GM21737 (cell line): ENCODE measurements at regions not wholly inside any gene's neighbourhood (a gene's known extent, or its start where the extent isn't known, plus 50 kb on each side); places are given as distances from the start of the nearest gene placed in this dataset.
"Not testable (repeated sequence)": the region's sequence is repeated elsewhere in the genome, so short reads cannot be mapped to it uniquely, and the experiment has no call there.

Experiments
- ATAC-seq: cut with Tn5 transposase; IDR thresholded peaks from one replicate; pipeline ENCODE4 v1.9.1; 2021; ENCODE audit warnings: mild to moderate bottlenecking, moderate library complexity; ENCODE audit not compliant: unreplicated experiment

- no peak for ATAC-seq
These were observed 241.8 kb upstream of the USP24 start for GRCh38 chr1:55456971-55457370.

DNA sequence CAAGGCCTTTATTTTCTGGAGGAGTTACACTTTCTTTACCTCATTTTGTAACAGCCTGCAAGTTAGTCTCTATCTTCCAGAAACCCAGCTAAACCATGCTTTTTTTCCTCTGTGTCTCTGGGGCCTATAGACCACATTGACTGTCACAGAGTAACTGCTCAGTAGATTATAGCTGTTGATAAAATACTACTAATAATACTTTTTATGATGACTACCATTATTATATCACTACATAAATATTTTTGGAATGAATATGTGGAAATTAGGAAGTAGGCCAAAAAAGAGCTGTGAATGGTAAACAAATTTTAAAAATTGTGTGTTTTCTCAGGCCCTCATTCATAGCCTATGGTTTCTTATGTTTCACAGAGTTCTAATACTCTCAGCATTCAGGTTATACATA, 233.1 kb upstream of the USP24 start:
- ATAC-seq, result no peak

DNA sequence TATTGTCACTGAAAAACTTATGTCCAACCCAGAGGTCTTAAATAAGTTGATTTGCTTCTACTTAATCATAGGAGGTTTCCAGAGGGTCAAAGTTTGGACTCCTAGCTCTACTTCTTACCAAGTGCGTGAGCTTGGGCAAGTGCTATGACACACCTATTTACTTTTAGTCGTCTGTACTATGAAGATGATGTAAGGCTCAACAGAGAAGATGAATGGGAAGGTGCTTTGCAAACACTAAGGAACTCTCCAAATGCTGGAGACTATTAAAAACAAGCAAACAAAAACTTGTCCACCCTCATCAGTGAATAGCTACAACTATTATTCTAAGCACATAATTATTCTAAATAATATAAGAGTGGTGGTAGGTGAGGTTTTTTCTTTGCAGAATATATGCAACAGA, 232.3 kb upstream of the USP24 start:
- ATAC-seq, result no peak

- no peak for ATAC-seq
These were observed 231.2 kb upstream of the USP24 start for GRCh38 chr1:55446351-55446750.

GRCh38 chr1:55445416-55445815, 230.3 kb upstream of the USP24 start:
- ATAC-seq, result no peak

- no peak for ATAC-seq
These were observed 229.5 kb upstream of the USP24 start for GRCh38 chr1:55444667-55445066.

DNA sequence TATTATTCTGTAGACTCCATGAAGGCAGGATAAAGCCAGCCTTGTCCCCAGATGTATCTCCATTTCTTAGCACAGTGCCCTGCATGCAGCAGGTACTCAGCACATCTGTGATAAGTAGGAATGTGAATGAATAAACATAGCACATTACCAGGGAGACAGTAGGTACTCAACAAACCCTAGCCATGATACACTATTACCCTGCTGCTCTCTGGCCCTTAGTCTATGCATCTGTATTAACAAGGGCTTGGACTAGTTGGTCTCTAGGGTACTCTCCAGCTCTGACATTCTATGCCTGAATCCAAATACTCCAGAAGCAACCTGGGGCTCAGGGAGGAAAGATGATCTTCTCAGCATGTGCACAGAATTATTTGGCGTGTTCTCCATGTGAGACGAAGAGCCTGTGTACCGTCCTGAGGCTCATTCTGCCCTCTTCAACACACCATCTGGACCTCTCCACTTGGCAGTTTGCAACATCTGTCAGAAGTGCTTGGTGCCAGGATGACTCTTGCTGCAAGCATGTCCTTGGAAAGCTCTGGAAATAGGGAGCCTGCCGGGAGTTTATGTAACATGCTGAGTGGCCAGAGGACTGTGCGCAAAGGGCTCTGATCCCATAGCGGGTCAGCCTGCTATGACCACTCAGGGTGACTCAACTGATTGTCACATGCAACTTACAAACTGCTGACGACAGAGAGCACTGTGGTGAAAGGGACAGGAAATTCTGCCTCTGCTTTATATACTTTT, 228.2 kb upstream of the USP24 start:
- no peak for ATAC-seq

DNA sequence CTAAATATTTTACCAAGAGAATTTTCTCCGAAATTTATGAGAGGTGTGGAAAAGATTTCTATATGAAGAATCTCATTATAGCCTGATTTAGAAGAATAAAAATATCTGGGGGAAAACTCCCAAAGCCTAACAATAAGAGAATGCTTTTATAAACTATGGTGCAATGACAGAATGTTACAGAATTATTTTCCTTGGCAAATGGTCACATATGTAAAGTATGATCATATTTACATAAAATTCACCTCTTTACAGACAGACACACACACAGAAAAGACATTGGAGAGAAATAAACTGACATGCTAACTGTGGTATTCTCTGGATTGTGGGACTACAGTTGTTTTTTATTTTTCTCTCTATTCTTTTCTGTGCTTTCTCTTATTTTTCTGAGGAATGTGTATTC, 226.3 kb upstream of the USP24 start:
- no peak for ATAC-seq

DNA sequence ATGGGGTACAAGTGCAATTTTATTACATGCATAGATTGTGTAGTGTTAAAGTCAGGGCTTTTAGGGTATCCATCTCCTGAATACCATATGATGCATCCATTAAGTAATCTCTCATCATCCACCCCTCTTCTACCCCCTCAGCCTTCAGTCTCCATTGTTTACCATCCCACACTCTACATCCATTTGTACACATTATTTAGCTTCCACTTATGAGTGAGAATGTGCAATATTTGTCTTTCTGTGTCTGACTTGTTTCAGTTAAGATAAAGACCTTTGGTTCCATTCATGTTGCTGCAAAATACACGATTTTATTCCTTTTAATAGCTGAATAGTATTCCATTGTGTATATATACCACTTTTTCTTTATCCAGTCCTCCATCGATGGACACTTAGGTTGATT, 222.5 kb upstream of the USP24 start:
- ATAC-seq, result no peak

DNA sequence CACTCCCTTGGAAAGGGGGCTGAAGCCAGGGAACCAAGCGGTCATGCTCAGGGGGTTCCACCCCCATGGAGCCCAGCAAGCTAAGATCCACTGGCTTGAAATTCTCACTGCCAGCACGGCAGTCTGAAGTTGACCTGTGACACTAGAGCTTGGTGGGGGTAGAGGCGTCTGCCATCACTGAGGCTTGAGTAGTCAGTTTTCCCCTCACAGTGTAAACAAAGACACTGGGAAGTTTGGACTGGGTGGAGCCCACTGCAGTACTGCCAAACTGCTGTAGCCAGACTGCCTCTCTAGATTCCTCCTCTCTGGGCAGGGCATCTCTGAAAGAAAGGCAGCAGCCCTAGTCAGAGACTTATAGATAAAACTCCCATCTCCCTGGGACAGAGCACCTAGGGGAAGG, 215.6 kb upstream of the USP24 start:
- not testable (repeated sequence) for ATAC-seq

DNA sequence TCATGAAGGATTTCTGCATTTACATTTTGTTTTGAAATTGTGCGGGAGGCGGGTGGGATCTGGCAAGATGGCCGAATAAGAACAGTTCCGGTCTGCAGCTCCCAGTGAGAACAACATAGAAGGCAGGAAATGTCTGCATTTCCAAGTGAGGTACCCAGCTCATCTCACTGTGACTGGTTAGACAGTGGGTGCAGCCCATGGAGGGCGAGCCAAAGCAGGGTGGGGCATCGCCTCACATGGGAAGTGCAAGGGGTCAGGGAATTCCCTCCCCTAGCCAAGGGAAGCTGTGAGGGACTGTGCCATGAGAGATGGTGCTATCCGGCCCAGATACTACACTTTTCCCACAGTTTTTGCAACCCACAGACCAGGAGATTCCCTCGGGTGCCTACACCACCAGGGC, 215.0 kb upstream of the USP24 start:
- ATAC-seq, result not testable (repeated sequence)

DNA sequence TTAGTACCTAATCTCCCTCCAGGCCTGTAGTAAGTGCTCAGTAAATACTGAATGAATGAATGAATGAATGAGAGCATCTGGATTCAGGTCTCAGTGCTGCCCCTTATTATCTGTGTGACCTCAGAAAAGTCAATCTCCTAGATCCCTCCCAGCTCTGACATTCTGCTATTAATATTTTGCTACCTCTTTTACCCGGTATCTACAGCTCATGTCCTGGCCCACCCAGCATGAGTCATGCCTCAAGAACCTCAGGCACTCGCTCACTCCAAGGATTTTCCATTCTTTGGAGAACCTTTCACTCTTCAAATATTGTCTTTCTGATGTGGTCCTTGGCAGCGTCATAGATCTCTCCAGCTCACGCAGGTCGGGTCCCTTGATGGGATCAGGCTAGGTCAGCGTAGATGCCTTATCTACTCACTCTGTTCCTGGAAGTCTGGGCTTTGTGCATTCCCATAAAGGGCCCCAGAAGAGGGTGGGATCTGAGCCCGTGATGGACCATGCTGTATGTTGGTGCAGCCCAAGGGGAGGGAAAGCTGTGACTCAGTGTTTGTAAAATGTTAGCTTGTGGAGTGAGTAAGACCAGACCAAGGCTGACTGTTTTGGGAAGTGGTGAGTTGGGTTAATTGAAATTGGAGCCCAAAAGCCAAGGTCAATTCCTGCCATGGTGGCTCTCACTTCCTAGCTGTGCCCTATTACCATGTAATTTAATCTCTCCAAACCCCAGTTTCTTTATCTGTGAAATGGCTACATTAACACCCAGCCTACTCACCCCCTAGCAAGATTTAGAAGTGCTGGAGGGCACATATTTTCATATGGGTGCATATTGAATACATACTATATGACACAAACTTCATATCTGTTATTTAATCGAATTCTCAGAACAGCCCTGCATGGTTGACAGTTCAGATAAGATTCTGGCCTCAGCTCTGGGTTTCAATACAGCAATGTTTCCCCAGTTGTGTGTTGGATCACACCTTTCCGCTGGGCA, 214.1 kb upstream of the USP24 start:
- no peak for ATAC-seq

GRCh38 chr1:55428231-55428630, 213.1 kb upstream of the USP24 start:
- ATAC-seq, result no peak

DNA sequence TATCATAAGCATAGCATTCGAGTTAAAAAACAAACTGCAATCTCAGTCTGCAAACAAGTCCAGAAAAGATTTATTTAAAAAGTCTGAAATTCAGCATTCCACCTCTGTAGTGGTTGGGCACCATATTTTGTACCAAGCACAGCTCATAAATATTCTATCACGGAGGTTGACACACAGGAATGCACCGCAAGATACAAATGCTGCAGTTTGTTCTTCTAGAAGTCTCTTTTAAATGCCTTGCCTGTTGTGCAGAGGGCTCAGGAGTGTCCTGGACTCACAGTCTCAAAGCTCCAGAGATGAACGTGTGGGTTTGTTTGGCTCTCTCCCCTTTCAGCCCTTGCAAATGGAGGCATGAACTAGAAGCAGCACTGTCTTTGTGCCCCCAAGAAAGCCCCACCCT, 212.4 kb upstream of the USP24 start:
- no peak for ATAC-seq

DNA sequence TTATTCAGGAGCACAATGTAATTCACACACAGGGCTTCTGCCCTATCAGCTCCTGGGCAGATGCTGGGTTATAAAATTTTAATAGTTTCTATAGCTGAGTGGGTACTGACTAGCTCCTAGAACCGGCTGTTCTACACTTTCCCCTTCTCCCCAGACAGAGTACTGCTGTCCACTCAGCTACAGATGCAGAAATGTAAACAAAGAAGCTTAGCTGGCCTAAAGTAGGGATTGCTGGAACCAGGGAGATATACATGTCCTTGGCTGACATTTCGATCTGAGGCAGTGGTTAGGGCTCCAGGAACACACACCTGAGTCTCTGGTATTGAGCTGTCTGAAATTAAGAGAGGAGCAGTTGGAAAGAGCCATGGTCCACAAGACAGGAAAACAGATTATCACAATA, 211.5 kb upstream of the USP24 start:
- ATAC-seq, result no peak

- no peak for ATAC-seq
These were observed 211.0 kb upstream of the USP24 start for GRCh38 chr1:55426156-55426555.

- no peak for ATAC-seq
These were observed 210.3 kb upstream of the USP24 start for GRCh38 chr1:55425310-55425930.

DNA sequence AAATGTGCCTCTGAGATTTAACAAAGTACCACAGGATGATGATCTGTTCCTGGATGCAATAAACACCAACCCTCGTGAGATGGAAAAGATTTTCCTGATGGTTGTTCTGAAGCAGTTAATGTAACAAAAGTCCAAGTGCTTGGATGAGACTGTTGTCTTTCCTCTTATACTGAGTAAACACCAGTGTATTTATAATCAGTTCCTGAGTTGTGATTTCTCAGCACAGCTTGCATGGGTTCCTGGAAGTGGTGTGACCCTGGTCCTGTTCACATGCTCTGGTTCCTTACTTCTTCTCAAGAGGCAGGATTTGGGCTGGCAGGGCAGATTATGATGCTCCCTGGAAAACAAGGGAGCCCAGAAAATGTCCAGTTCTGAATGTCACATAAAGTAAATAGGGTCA, 208.2 kb upstream of the USP24 start:
- ATAC-seq, result no peak

- no peak for ATAC-seq
These were observed 206.0 kb upstream of the USP24 start for GRCh38 chr1:55420929-55421716.

DNA sequence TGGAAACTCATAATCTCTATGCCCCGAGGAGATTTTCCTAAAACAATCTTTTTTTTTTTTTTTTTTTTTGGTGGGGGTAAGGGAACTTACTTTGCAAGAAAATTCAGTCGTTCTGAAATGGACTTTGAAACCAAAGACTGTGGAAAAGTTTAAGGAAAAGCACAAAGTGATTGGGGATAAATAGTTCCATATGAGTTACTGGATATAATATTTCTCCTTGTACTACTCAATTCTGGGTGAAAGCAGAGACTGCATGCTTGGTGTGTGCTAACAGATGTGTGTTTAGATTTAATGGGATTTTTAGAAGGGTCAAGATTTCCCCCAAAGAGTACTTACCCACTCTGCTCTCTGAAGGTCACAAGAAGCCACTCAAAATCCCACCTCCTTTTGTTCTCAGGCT, 204.9 kb upstream of the USP24 start:
- no peak for ATAC-seq
